GM12872 (cell line): ENCODE measurements at regions not wholly inside any gene's neighbourhood (a gene's known extent, or its start where the extent isn't known, plus 50 kb on each side); places are given as distances from the start of the nearest gene placed in this dataset.

Experiments used
- TF ChIP-seq, protein P1 (sequence below): IDR thresholded peaks from 3 replicates; pipeline ENCODE4 v1.5.1; 2011; ENCODE audit warnings: low read depth, mild to moderate bottlenecking, low read length, moderate library complexity; ENCODE audit not compliant: insufficient read depth

GRCh38 chr4:124887739-124888138 is 175.2 kb upstream of the ANKRD50 start:
- TF ChIP-seq, protein P1, sequence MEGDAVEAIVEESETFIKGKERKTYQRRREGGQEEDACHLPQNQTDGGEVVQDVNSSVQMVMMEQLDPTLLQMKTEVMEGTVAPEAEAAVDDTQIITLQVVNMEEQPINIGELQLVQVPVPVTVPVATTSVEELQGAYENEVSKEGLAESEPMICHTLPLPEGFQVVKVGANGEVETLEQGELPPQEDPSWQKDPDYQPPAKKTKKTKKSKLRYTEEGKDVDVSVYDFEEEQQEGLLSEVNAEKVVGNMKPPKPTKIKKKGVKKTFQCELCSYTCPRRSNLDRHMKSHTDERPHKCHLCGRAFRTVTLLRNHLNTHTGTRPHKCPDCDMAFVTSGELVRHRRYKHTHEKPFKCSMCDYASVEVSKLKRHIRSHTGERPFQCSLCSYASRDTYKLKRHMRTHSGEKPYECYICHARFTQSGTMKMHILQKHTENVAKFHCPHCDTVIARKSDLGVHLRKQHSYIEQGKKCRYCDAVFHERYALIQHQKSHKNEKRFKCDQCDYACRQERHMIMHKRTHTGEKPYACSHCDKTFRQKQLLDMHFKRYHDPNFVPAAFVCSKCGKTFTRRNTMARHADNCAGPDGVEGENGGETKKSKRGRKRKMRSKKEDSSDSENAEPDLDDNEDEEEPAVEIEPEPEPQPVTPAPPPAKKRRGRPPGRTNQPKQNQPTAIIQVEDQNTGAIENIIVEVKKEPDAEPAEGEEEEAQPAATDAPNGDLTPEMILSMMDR = no peak

- TF ChIP-seq, protein P1 = no peak
Observed at GRCh38 chr4:124884316-124884715, 171.8 kb upstream of the ANKRD50 start.

GRCh38 chr4:124883632-124884031 is 171.1 kb upstream of the ANKRD50 start:
- TF ChIP-seq, protein P1 = no peak

DNA sequence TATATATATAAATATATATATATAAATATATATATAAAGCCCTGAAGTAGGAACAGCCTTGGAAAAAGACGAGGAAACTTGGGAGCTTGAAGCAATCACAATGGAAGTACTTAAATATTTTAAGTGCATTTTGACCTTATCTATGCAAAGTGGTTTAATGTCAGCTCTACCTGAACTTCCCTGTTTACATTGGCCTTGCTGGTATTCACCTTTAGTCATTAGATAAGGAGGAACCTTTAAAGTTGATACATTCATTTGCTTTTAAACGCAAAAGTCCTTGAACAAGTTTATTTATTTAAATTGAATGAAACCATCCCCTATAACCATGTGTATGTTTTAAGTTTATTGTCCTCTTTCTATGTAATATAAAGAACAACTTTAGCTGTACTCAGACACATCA is 166.7 kb upstream of the ANKRD50 start:
- TF ChIP-seq, protein P1 = no peak

DNA sequence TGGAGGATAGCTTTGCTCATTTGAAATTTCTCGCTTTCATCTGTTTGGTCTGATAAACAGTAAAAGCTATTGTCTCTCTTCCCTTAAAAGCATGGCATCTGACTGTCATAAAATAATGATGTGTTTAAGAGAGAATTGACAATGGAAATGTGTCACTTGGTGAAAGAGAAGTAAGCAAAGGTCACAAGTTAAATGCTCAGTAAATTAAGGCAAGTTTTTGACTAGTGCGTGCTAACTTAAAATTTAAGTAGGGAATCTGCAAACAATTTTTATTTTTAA is 161.6 kb upstream of the ANKRD50 start:
- TF ChIP-seq, protein P1 = no peak

- TF ChIP-seq, protein P1 = no peak
Observed at GRCh38 chr4:124873361-124874171, 161.0 kb upstream of the ANKRD50 start.

- TF ChIP-seq, protein P1 = no peak
Observed at GRCh38 chr4:124872659-124873058, 160.1 kb upstream of the ANKRD50 start.

DNA sequence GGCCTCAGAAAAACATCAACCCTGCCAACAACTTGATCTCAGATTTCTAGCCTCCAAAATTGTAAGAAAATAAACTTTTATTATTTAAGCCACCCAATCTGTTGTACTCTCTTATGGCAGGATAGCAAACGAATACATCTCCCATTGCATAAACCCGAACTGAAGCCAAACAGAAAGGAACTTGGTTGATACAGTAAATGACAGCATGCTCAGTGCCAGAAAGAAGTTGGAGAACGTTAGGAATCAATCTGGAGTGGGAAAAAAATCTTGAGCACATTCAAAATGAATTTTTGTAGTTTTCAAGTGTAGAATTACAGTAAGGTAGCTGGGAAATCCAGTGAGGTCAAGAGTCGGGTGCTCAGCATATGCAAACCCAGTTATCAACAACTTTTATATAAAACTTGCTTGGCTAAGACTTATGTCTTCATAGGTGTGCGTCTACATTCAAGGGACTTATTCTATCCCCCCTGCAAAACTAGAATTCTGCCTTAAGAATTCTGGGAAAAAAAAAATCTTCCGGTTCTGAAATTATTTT is 157.5 kb upstream of the ANKRD50 start:
- TF ChIP-seq, protein P1 = no peak
